Lower lobe of right lung (tissue), 2 donors: ENCODE measurements at regions not wholly inside any gene's neighbourhood (a gene's known extent, or its start where the extent isn't known, plus 50 kb on each side); places are given as distances from the start of the nearest gene placed in this dataset.

Experiments
- ATAC-seq, 2 donors: fragments of 200-7000 bp; cut with Tn5 transposase; one replicate each; pipeline ENCODE4 v1.9.1; 2020 to 2022; ENCODE audit warnings: mild to moderate bottlenecking in 2 of 2, moderate library complexity in 2 of 2
- DNase-seq: peaks from one replicate; pipeline ENCODE4 v3.0.0-alpha.2; 2020
- H3K27ac ChIP-seq: fragments of 200-600 bp; one replicate; pipeline ENCODE4 v1.8.0; 2022
- H3K27me3 ChIP-seq: fragments of 200-600 bp; one replicate; pipeline ENCODE4 v1.8.0; 2022; ENCODE audit warnings: low read depth
- H3K36me3 ChIP-seq: fragments of 200-600 bp; one replicate; pipeline ENCODE4 v1.8.0; 2022; ENCODE audit warnings: mild to moderate bottlenecking
- H3K4me1 ChIP-seq: fragments of 200-600 bp; one replicate; pipeline ENCODE4 v1.8.0; 2022
- H3K4me3 ChIP-seq: fragments of 200-600 bp; one replicate; pipeline ENCODE4 v1.8.0; 2022; ENCODE audit warnings: mild to moderate bottlenecking
- H3K9me3 ChIP-seq: fragments of 200-600 bp; one replicate; pipeline ENCODE4 v1.8.0; 2022
- CTCF ChIP-seq: fragments of 200-600 bp; IDR thresholded peaks from one replicate; pipeline ENCODE4 v1.8.0; 2022; ENCODE audit warnings: antibody characterized with exemption, mild to moderate bottlenecking
- intact Hi-C: fragments of 100-400 bp; cut with DNase I; formaldehyde crosslinking; loops from one replicate; pipeline ENCODE4 v1.11.0; 2022
- donor health status: DM: no; HTN: yes; CAD: no; lungs with severe emphysema.

- intact Hi-C loops, result no loop called here
- Histone ChIP-seq H3K9me3 (no peaks in the 10 kb centered on the region), H3K27me3 (no peaks in the 10 kb centered on the region), H3K4me3 (no peak overlapping the region), H3K27ac (no peak overlapping the region), H3K36me3 (no peaks in the 10 kb centered on the region), H3K4me1 (no peaks in the 10 kb centered on the region)
- no peak for DNase-seq
- ATAC-seq, result no peak
- no peak for TF ChIP-seq CTCF
Measured at GRCh38 chr2:6053743-6054142, 361.6 kb downstream of the SOX11 start.

- intact Hi-C loops, result no loop called here
- no peak for TF ChIP-seq CTCF
- no peak for DNase-seq
Measured at GRCh38 chr2:6054161-6054671, 362.0 kb downstream of the SOX11 start.

GRCh38 chr2:6060992-6061663, 368.9 kb downstream of the SOX11 start:
- no peak for TF ChIP-seq CTCF
- Histone ChIP-seq H3K4me1 (no peaks in the 10 kb centered on the region), H3K9me3 (no peaks in the 10 kb centered on the region), H3K27ac (no peak overlapping the region), H3K27me3 (no peaks in the 10 kb centered on the region), H3K4me3 (no peak overlapping the region), H3K36me3 (no peaks in the 10 kb centered on the region)
- ATAC-seq (no peak), DNase-seq (no peak)
- intact Hi-C loops, result no loop called here

More at GRCh38 chr2:6054161-6054671, 362.0 kb downstream of the SOX11 start:
- Histone ChIP-seq H3K4me1 (no peaks in the 10 kb centered on the region), H3K27ac (no peak overlapping the region), H3K36me3 (no peaks in the 10 kb centered on the region), H3K9me3 (no peaks in the 10 kb centered on the region), H3K27me3 (no peaks in the 10 kb centered on the region), H3K4me3 (no peak overlapping the region)
- ATAC-seq, result no peak

GRCh38 chr2:6064757-6065156, 372.6 kb downstream of the SOX11 start:
- Histone ChIP-seq H3K27ac (no peak overlapping the region), H3K27me3 (no peaks in the 10 kb centered on the region), H3K9me3 (no peaks in the 10 kb centered on the region), H3K36me3 (no peaks in the 10 kb centered on the region), H3K4me1 (no peaks in the 10 kb centered on the region), H3K4me3 (no peak overlapping the region)
- no peak for DNase-seq
- intact Hi-C loops, result no loop called here
- no peak for ATAC-seq
- TF ChIP-seq CTCF, result no peak

- ATAC-seq (no peak), DNase-seq (no peak)
- intact Hi-C loops, result no loop called here
- Histone ChIP-seq H3K4me1 (no peaks in the 10 kb centered on the region), H3K4me3 (no peak overlapping the region), H3K27ac (no peak overlapping the region), H3K36me3 (no peaks in the 10 kb centered on the region), H3K9me3 (no peaks in the 10 kb centered on the region), H3K27me3 (no peaks in the 10 kb centered on the region)
- no peak for TF ChIP-seq CTCF
Measured at GRCh38 chr2:6065703-6066102, 373.5 kb downstream of the SOX11 start.
